Bronchial epithelial cell (primary cell): ENCODE measurements at regions not wholly inside any gene's neighbourhood (a gene's known extent, or its start where the extent isn't known, plus 50 kb on each side); places are given as distances from the start of the nearest gene placed in this dataset.
"Not testable (repeated sequence)": the region's sequence is repeated elsewhere in the genome, so short reads cannot be mapped to it uniquely, and the experiment has no call there.

Experiments
- DNase-seq: peaks from one replicate; pipeline ENCODE4 v3.0.0-alpha.2; 2010; ENCODE audit warnings: low read depth
- FAIRE-seq: peaks from 2 replicates; lab custom pipeline; 2011; peaks lifted over from hg19 to GRCh38; lab: Jason Lieb, UNC
- H3K27me3 ChIP-seq: 2 replicates; pipeline ENCODE4 v1.5.1; 2011; ENCODE audit warnings: low read length; ENCODE audit not compliant: control insufficient read depth, insufficient read depth
- H3K36me3 ChIP-seq: 2 replicates; pipeline ENCODE4 v1.5.1; 2011; ENCODE audit warnings: low read length; ENCODE audit not compliant: control insufficient read depth, insufficient read depth
- H3K4me3 ChIP-seq: 2 replicates; pipeline ENCODE4 v1.5.1; 2011; ENCODE audit warnings: mild to moderate bottlenecking, low read depth, low read length, control low read depth
- CTCF ChIP-seq: IDR thresholded peaks from 2 replicates; pipeline ENCODE4 v1.5.1; 2011; ENCODE audit warnings: mild to moderate bottlenecking, moderate library complexity, low read length, control low read depth, inconsistent platforms; ENCODE audit not compliant: insufficient read depth, severe bottlenecking

- TF ChIP-seq CTCF, result no peak
- no peak overlapping the region for H3K4me3 ChIP-seq
- H3K36me3 ChIP-seq, result no peaks in the 10 kb centered on the region
- DNase-seq (no peak), FAIRE-seq (no peak)
- H3K27me3 ChIP-seq, result no peaks in the 10 kb centered on the region
These were observed 799.3 kb downstream of the BCL11A start for GRCh38 chr2:59754011-59754735.

- Histone ChIP-seq H3K4me3 (no peak overlapping the region), H3K36me3 (no peaks in the 10 kb centered on the region), H3K27me3 (no peaks in the 10 kb centered on the region)
- TF ChIP-seq CTCF, result no peak
- FAIRE-seq (no peak), DNase-seq (no peak)
These were observed 800.9 kb downstream of the BCL11A start for GRCh38 chr2:59752512-59752911.

GRCh38 chr2:59752071-59752470 is 801.4 kb downstream of the BCL11A start:
- H3K27me3 ChIP-seq, result no peaks in the 10 kb centered on the region
- no peak for TF ChIP-seq CTCF
- DNase-seq (no peak), FAIRE-seq (no peak)
- no peak overlapping the region for H3K4me3 ChIP-seq
- no peaks in the 10 kb centered on the region for H3K36me3 ChIP-seq

- H3K36me3 ChIP-seq, FAIRE-seq, H3K4me3 ChIP-seq, DNase-seq, H3K27me3 ChIP-seq: not testable (repeated sequence)
These were observed 802.2 kb downstream of the BCL11A start for GRCh38 chr2:59751214-59751613.

- no peak for TF ChIP-seq CTCF
- H3K27me3 ChIP-seq, result no peaks in the 10 kb centered on the region
- no peak for FAIRE-seq
- no peak for DNase-seq
- no peaks in the 10 kb centered on the region for H3K36me3 ChIP-seq
- no peak overlapping the region for H3K4me3 ChIP-seq
These were observed 807.2 kb downstream of the BCL11A start for GRCh38 chr2:59746291-59746690.

GRCh38 chr2:59745085-59745484 is 808.4 kb downstream of the BCL11A start:
- no peak for TF ChIP-seq CTCF
- H3K27me3 ChIP-seq, result no peaks in the 10 kb centered on the region
- H3K36me3 ChIP-seq, result no peaks in the 10 kb centered on the region
- FAIRE-seq (no peak), DNase-seq (peak; percentile 86)
- no peak overlapping the region for H3K4me3 ChIP-seq
